WTC11 (cell line): ENCODE measurements at regions not wholly inside any gene's neighbourhood (a gene's known extent, or its start where the extent isn't known, plus 50 kb on each side); places are given as distances from the start of the nearest gene placed in this dataset.

Source experiments
- ATAC-seq: fragments of 200-7000 bp; cut with Tn5 transposase; 2 replicates; pipeline ENCODE4 v1.10.0; 2021; ENCODE audit warnings: mild to moderate bottlenecking, moderate library complexity
- CTCF ChIA-PET: fragments of 300-600 bp; sonication (Branson Sonifier 250); formaldehyde crosslinking; loops from one replicate; lab custom pipeline; 2021; ENCODE audit warnings: antibody characterized with exemption; lab: Charles Lee
- POLR2A ChIA-PET: fragments of 350-600 bp; sonication (Branson Sonifier 250); formaldehyde crosslinking; loops from one replicate; lab custom pipeline; 2021; ENCODE audit warnings: antibody characterized with exemption; lab: Charles Lee
- DNase-seq: peaks from one replicate; pipeline ENCODE4 v3.0.0; 2021; ENCODE audit warnings: low spot score
- H3K27ac Mint-ChIP-seq: 2 replicates; pipeline ENCODE4 v1.8.0; 2021; ENCODE audit warnings: mixed read lengths
- H3K27me3 Mint-ChIP-seq: 2 replicates; pipeline ENCODE4 v1.8.0; 2021; ENCODE audit warnings: low read depth, mild to moderate bottlenecking, moderate library complexity, mixed read lengths
- H3K36me3 Mint-ChIP-seq: 2 replicates; pipeline ENCODE4 v1.8.0; 2021; ENCODE audit warnings: mixed read lengths
- H3K4me1 Mint-ChIP-seq: 2 replicates; pipeline ENCODE4 v1.8.0; 2022; ENCODE audit warnings: mixed read lengths
- H3K4me3 Mint-ChIP-seq: 2 replicates; pipeline ENCODE4 v1.8.0; 2021; ENCODE audit warnings: mild to moderate bottlenecking, moderate library complexity, mixed read lengths
- H3K9me3 Mint-ChIP-seq: 2 replicates; pipeline ENCODE4 v1.8.0; 2021; ENCODE audit warnings: mixed read lengths
- AFF4 ChIP-seq: sonication (generic); formaldehyde crosslinking; IDR thresholded peaks from 2 replicates; pipeline ENCODE4 v1.8.1; 2023; ENCODE audit warnings: mild to moderate bottlenecking, missing genetic modification reagents, borderline replicate concordance
- ARID4B ChIP-seq: sonication (generic); formaldehyde crosslinking; IDR thresholded peaks from 2 replicates; pipeline ENCODE4 v1.8.0; 2023; ENCODE audit warnings: missing genetic modification reagents, mild to moderate bottlenecking, borderline replicate concordance
- CREB1 ChIP-seq: sonication (generic); formaldehyde crosslinking; IDR thresholded peaks from 2 replicates; pipeline ENCODE4 v1.8.0; 2023; ENCODE audit warnings: mild to moderate bottlenecking, missing genetic modification reagents
- E2F1 ChIP-seq: sonication (generic); formaldehyde crosslinking; IDR thresholded peaks from 2 replicates; pipeline ENCODE4 v1.8.0; 2022; ENCODE audit warnings: mild to moderate bottlenecking, missing genetic modification reagents
- FOXP1 ChIP-seq: sonication (generic); formaldehyde crosslinking; IDR thresholded peaks from 2 replicates; pipeline ENCODE4 v1.8.0; 2022; ENCODE audit warnings: missing genetic modification reagents, mild to moderate bottlenecking, moderate library complexity, borderline replicate concordance
- FOXP4 ChIP-seq: sonication (generic); formaldehyde crosslinking; IDR thresholded peaks from 2 replicates; pipeline ENCODE4 v1.8.0; 2022; ENCODE audit warnings: mild to moderate bottlenecking, missing genetic modification reagents
- HMGXB4 ChIP-seq: sonication (generic); formaldehyde crosslinking; IDR thresholded peaks from 2 replicates; pipeline ENCODE4 v1.8.1; 2023; ENCODE audit warnings: mild to moderate bottlenecking, moderate library complexity, missing genetic modification reagents
- MXD4 ChIP-seq: fragments of 250-450 bp; sonication (Bioruptor Pico); IDR thresholded peaks from 2 replicates; pipeline ENCODE4 v1.8.0; 2021; ENCODE audit warnings: mild to moderate bottlenecking, moderate library complexity, borderline replicate concordance
- MYBL2 ChIP-seq: sonication (generic); formaldehyde crosslinking; IDR thresholded peaks from 2 replicates; pipeline ENCODE4 v1.8.1; 2023; ENCODE audit warnings: mild to moderate bottlenecking, moderate library complexity, missing genetic modification reagents
- NFYB ChIP-seq: sonication (generic); formaldehyde crosslinking; conservative IDR thresholded peaks from 2 replicates; pipeline ENCODE4 v1.8.0; 2022; ENCODE audit warnings: low read depth, missing genetic modification reagents
- PRRX2 ChIP-seq: fragments of 250-450 bp; sonication (Bioruptor Pico); IDR thresholded peaks from 2 replicates; pipeline ENCODE4 v1.8.0; 2021; ENCODE audit warnings: mild to moderate bottlenecking
- SP1 ChIP-seq: sonication (generic); formaldehyde crosslinking; conservative IDR thresholded peaks from 2 replicates; pipeline ENCODE4 v1.8.1; 2022; ENCODE audit warnings: missing genetic modification reagents
- TP53 ChIP-seq: sonication (generic); formaldehyde crosslinking; IDR thresholded peaks from 2 replicates; pipeline ENCODE4 v1.8.1; 2023; ENCODE audit warnings: mild to moderate bottlenecking, missing genetic modification reagents
- USF1 ChIP-seq: sonication (generic); formaldehyde crosslinking; IDR thresholded peaks from 2 replicates; pipeline ENCODE4 v1.8.0; 2022; ENCODE audit warnings: mild to moderate bottlenecking, missing genetic modification reagents
- USF2 ChIP-seq: sonication (generic); formaldehyde crosslinking; IDR thresholded peaks from 2 replicates; pipeline ENCODE4 v1.8.1; 2023; ENCODE audit warnings: mild to moderate bottlenecking, missing genetic modification reagents, moderate library complexity
- ZNF121 ChIP-seq: sonication (generic); formaldehyde crosslinking; IDR thresholded peaks from 2 replicates; pipeline ENCODE4 v1.8.0; 2023; ENCODE audit warnings: missing genetic modification reagents
- ZNF263 ChIP-seq: sonication (generic); formaldehyde crosslinking; IDR thresholded peaks from 2 replicates; pipeline ENCODE4 v1.8.1; 2022; ENCODE audit warnings: low read depth, mild to moderate bottlenecking, moderate library complexity, missing genetic modification reagents
- ZNF396 ChIP-seq: fragments of 250-450 bp; sonication (Bioruptor Pico); IDR thresholded peaks from 2 replicates; pipeline ENCODE4 v1.8.0; 2021; ENCODE audit warnings: mild to moderate bottlenecking, moderate library complexity, borderline replicate concordance
- ZNF512 ChIP-seq: sonication (generic); formaldehyde crosslinking; IDR thresholded peaks from 2 replicates; pipeline ENCODE4 v1.8.1; 2022; ENCODE audit warnings: missing genetic modification reagents, borderline replicate concordance

- H3K27me3 Mint-ChIP-seq: no peaks in the 10 kb centered on the region
- DNase-seq: no peak
- H3K27ac Mint-ChIP-seq: no peak overlapping the region
- TF ChIP-seq USF2 (CRISPR knock-in tag): no peak
- TF ChIP-seq AFF4: no peak
- TF ChIP-seq ZNF263 (CRISPR knock-in tag): no peak
- no peak for TF ChIP-seq MXD4 (CRISPR knock-in tag)
- no peak for TF ChIP-seq CREB1 (CRISPR knock-in tag)
- no peak for TF ChIP-seq ZNF121 (CRISPR knock-in tag)
- no peak for TF ChIP-seq PRRX2
- TF ChIP-seq USF1: no peak
- TF ChIP-seq FOXP1: no peak
- TF ChIP-seq NFYB (CRISPR knock-in tag): no peak
- TF ChIP-seq E2F1 (CRISPR knock-in tag): no peak
- TF ChIP-seq TP53 (CRISPR knock-in tag): no peak
- TF ChIP-seq, all 79 proteins: peak for 0
- no peak for ATAC-seq
- no peaks in the 10 kb centered on the region for H3K36me3 Mint-ChIP-seq
- peaks cover 13% of the 10 kb centered on the region for H3K4me1 Mint-ChIP-seq
- POLR2A ChIA-PET: no interaction called here
- H3K4me3 Mint-ChIP-seq: no peak overlapping the region
- CTCF ChIA-PET: no interaction called here
- H3K9me3 Mint-ChIP-seq: 0 out of 2 replicates have a peak, but pooled peaks cover 4% of the 10 kb centered on the region
Observed at GRCh38 chr2:140136366-140136765, 1356.2 kb upstream of the NXPH2 start.

- DNase-seq (no peak), ATAC-seq (no peak)
- ChIA-PET CTCF (no interaction called here), POLR2A (no interaction called here)
- H3K36me3 Mint-ChIP-seq: no peaks in the 10 kb centered on the region
- no peaks in the 10 kb centered on the region for H3K27me3 Mint-ChIP-seq
- H3K9me3 Mint-ChIP-seq: no peaks in the 10 kb centered on the region
- H3K27ac Mint-ChIP-seq: no peak overlapping the region
- H3K4me1 Mint-ChIP-seq: no peaks in the 10 kb centered on the region
- H3K4me3 Mint-ChIP-seq: no peak overlapping the region
- no peak for TF ChIP-seq ZNF512 (CRISPR knock-in tag)
- no peak for TF ChIP-seq HMGXB4
- TF ChIP-seq FOXP1: no peak
- TF ChIP-seq TP53 (CRISPR knock-in tag): no peak
- TF ChIP-seq ARID4B: no peak
- no peak for TF ChIP-seq SP1 (CRISPR knock-in tag)
- no peak for TF ChIP-seq FOXP4 (CRISPR knock-in tag)
- TF ChIP-seq MYBL2: no peak
- TF ChIP-seq ZNF396 (CRISPR knock-in tag): no peak
Observed at GRCh38 chr2:140128909-140129308, 1348.7 kb upstream of the NXPH2 start.
